ENCODE measurements at regions not wholly inside any gene's neighbourhood (a gene's known extent, or its start where the extent isn't known, plus 50 kb on each side); places are given as distances from the start of the nearest gene placed in this dataset.

DNA sequence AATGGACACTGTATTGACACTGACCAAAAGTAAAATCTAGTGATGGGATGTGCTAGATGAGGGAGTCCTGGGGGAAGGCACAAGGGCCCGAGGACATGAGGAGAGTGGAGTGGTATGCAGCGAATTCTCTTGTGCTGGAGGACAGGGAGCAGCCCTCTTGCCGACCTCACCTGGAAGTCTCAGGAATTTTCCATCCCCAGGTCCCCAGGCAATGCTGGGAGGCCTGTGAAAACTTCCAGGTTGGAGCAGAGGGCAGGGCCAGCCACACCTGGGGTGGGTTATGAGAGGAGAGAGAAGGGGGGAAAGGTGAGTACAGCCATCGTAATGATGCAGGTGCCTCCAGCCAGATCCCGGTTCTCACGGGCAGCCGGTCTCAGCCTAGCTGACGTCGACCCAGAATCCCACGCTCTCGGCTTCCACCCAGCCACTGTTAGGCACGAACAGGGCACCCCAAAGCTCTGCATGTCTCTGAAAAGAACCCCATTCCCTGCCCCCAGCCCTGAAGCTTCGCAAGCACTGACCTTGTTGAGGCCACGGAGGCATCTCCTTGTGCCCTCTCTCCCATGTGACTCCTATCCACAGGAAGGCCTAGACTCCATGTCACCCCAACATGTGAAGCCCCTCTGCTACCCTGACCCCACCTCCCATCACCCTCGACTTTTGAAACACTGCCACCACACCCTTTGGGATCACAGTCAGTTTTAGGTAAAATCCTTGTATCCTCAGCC is 239.7 kb upstream of the MYO3A start:
- FAIRE-seq (no peak), DNase-seq (ENCODE audit: insufficient read length) (no peak)

DNA sequence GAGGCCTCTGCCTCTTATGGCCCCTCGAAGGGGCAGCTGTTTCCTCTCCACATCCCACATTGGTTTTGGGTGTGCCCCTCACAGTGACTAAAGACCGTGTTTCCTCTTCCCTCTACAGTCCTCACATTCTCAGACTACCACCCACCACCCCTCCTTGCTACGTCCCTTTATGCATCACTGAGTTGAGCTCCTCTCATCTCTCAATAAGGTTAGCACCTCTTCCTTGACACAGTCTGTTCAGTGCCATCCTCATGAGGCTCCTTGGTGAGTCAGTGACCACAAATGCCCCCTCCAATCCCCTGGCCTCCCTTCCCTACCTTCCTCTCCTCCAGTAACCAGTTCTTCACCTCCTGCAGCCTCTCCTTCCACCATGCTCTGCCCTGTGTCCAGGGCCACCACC is 239.1 kb upstream of the MYO3A start:
- FAIRE-seq: no peak
- no peak for DNase-seq (ENCODE audit: insufficient read length)
- no peak for TF ChIP-seq POLR2AphosphoS5 (IDR thresholded peaks at IDR 0.05; ENCODE audit: low read depth, low read length)
- TF ChIP-seq POLR2A (IDR thresholded peaks at IDR 0.05; ENCODE audit: low read depth, low read length): no peak
- TF ChIP-seq TAF1 (IDR thresholded peaks at IDR 0.05; ENCODE audit: borderline replicate concordance, low read depth, low read length): no peak

More for the DNA sequence above, 239.7 kb upstream of the MYO3A start:
- TF ChIP-seq POLR2A (IDR thresholded peaks at IDR 0.05; ENCODE audit: low read depth, low read length) (no peak), POLR2AphosphoS5 (IDR thresholded peaks at IDR 0.05; ENCODE audit: low read depth, low read length) (no peak), TAF1 (IDR thresholded peaks at IDR 0.05; ENCODE audit: borderline replicate concordance, low read depth, low read length) (no peak)

DNA sequence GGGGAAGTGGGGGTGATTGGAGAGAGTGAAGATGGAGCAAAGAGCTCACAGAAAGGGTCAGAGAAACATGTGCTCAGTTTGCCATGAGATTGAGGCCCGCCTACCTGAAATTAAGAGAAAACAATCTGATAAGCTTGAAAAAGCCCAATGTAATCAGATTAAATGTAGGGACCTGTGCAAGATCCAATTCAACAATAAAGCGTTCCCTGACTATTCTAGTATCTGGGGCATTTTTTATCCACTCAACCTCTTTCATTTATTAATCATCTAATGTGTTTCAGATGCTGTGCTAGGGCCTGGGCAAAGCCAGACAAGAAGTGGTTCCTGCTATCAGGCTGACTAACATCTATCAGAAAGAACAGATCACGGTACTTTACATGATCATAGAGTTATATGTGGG is 238.4 kb upstream of the MYO3A start:
- no peak for DNase-seq (ENCODE audit: insufficient read length)
- no peak for FAIRE-seq
- TF ChIP-seq POLR2A (IDR thresholded peaks at IDR 0.05; ENCODE audit: low read depth, low read length) (no peak), TAF1 (IDR thresholded peaks at IDR 0.05; ENCODE audit: borderline replicate concordance, low read depth, low read length) (no peak), POLR2AphosphoS5 (IDR thresholded peaks at IDR 0.05; ENCODE audit: low read depth, low read length) (no peak)

DNA sequence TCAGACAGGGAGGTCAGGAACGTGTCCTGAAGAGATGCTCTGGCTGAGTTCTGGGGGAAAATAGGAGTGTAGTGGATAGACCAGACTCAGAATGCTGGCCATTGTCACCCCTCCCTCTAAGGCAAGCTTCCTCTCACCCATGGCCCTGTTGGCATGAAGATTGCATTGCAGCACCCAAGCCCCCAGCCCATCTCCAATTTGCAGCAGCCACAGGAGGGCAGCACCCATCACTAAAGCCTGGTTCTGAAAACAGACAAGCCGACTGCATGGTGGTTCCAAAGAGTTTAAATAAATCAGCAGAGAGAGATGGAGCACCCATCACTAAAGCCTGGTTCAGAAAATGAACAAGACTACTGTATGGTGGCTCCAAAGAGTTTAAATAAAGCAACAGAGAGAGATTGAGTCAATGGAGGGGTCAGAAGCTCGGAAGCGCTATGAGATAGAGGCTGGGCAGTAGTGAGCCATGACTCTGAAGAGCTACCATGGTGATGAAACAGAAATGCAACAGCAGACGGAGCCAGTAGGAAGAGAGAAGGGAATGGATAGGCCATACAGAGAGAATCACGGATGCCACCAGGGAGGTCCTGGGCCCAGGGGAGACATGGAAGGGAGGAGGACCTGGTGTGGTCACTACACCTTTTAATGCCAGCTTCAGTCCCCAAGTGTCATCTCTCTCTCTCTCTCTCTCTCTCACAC is 237.9 kb upstream of the MYO3A start:
- TF ChIP-seq POLR2AphosphoS5 (IDR thresholded peaks at IDR 0.05; ENCODE audit: low read depth, low read length): no peak
- TF ChIP-seq TAF1 (IDR thresholded peaks at IDR 0.05; ENCODE audit: borderline replicate concordance, low read depth, low read length): no peak
- no peak for TF ChIP-seq POLR2A (IDR thresholded peaks at IDR 0.05; ENCODE audit: low read depth, low read length)
- FAIRE-seq (no peak), DNase-seq (ENCODE audit: insufficient read length) (no peak)

DNA sequence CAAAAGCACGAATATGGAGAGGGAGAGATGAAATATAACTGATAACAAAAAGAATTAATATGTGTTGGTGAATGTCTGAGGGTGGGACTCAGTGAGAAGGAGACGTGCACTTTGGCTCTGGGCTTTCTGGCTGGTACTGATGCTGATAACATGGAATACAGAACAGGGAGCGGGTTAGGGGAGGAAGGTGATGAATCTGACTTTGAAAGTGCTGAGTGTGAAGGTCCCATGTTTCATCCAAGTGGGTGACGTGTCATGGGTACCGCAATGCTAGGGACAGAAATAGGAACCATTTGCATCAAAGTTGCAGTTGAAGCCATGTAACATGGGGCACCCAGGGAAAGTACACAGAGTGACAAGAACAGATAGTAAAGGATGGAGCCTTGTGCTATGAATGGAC is 236.6 kb upstream of the MYO3A start:
- no peak for TF ChIP-seq POLR2A (IDR thresholded peaks at IDR 0.05; ENCODE audit: low read depth, low read length)
- TF ChIP-seq POLR2AphosphoS5 (IDR thresholded peaks at IDR 0.05; ENCODE audit: low read depth, low read length): no peak
- TF ChIP-seq TAF1 (IDR thresholded peaks at IDR 0.05; ENCODE audit: borderline replicate concordance, low read depth, low read length): no peak
- FAIRE-seq (no peak), DNase-seq (ENCODE audit: insufficient read length) (no peak)

DNA sequence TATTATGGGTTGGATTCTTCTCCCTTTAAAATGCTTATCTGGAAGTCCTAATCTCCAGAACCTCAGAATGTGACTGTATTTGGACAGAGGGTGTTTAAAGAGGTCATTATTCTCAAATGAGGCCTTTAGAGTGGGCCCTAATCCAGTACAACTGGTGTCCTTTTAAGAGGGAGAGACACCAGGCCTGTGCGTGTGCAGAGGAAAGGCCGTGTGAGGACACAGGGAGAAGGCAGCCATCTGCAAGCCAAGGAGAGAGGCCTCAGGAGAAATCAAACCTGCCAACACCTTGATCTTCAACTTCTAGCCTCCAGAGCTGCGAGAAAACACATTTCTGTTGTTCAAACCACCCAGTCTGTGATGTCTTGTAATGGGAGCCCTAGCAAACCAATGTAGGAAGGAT is 235.4 kb upstream of the MYO3A start:
- DNase-seq (ENCODE audit: insufficient read length) (no peak), FAIRE-seq (no peak)
- no peak for TF ChIP-seq POLR2AphosphoS5 (IDR thresholded peaks at IDR 0.05; ENCODE audit: low read depth, low read length)
- no peak for TF ChIP-seq POLR2A (IDR thresholded peaks at IDR 0.05; ENCODE audit: low read depth, low read length)
- no peak for TF ChIP-seq TAF1 (IDR thresholded peaks at IDR 0.05; ENCODE audit: borderline replicate concordance, low read depth, low read length)

DNA sequence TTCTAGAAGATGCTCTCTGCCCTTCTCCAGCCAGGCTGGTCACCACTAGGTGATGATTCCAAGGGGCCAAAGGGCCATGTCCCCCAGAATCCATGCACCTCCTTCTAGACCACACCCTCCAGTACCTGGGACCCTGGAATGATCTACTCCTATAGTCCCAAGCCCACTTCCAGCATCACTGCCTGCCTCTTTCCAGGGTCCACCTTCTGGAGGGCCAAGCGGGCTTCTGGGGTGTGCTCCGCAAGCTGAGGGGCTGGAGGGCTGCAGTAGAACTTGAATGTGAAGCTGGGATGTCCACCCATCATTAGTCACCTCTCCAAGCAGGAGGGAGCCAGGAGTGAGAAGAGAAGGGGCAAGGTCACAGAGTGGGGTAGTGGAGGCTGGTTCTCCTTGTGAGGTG is 234.4 kb upstream of the MYO3A start:
- FAIRE-seq: no peak
- DNase-seq (ENCODE audit: insufficient read length): no peak
- TF ChIP-seq POLR2A (IDR thresholded peaks at IDR 0.05; ENCODE audit: low read depth, low read length) (no peak), POLR2AphosphoS5 (IDR thresholded peaks at IDR 0.05; ENCODE audit: low read depth, low read length) (no peak), TAF1 (IDR thresholded peaks at IDR 0.05; ENCODE audit: borderline replicate concordance, low read depth, low read length) (no peak)

DNA sequence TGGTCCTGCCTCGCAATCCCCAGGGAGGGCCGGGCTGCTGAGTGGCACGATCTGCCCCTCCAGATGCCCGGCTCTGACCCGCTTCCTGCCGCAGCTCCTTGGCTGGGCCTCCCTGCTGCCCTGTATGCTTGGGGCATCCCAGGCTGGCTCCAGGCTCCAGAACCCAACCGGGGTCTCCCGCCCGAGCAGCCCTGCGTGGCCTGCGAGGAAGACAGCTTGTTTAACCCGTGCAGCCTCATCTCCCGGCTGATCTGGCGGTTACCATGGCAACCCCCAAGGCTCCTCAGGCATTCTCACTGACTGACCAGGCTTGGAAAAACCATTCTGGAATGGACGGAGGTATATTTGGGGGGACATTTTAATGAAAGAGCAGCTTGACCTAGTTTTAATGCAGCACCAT is 232.4 kb upstream of the MYO3A start:
- no peak for TF ChIP-seq POLR2AphosphoS5 (IDR thresholded peaks at IDR 0.05; ENCODE audit: low read depth, low read length)
- no peak for TF ChIP-seq TAF1 (IDR thresholded peaks at IDR 0.05; ENCODE audit: borderline replicate concordance, low read depth, low read length)
- TF ChIP-seq POLR2A (IDR thresholded peaks at IDR 0.05; ENCODE audit: low read depth, low read length): no peak
- FAIRE-seq (no peak), DNase-seq (ENCODE audit: insufficient read length) (no peak)

DNA sequence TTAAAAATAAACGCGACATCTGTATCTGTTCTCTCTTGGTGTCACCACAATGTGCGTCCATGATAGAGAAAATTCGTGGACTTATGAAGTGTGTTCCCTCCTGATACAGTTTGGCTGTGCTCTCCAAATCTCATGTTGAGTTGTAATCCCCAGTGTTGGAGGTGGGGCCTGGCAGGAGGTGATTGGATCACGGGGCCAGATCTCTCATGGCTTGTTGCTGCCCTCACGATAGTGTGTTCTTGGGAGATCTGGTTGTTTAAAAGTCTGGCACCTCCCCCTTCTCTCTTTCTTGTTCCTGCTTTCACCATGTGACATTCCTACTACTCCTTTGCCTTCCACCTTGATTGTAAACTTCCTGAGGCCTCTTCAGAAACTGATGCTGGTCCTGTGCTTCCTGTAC is 229.4 kb upstream of the MYO3A start:
- no peak for TF ChIP-seq POLR2A (IDR thresholded peaks at IDR 0.05; ENCODE audit: low read depth, low read length)
- TF ChIP-seq TAF1 (IDR thresholded peaks at IDR 0.05; ENCODE audit: borderline replicate concordance, low read depth, low read length): no peak
- no peak for TF ChIP-seq POLR2AphosphoS5 (IDR thresholded peaks at IDR 0.05; ENCODE audit: low read depth, low read length)
- no peak for DNase-seq (ENCODE audit: insufficient read length)
- no peak for FAIRE-seq

DNA sequence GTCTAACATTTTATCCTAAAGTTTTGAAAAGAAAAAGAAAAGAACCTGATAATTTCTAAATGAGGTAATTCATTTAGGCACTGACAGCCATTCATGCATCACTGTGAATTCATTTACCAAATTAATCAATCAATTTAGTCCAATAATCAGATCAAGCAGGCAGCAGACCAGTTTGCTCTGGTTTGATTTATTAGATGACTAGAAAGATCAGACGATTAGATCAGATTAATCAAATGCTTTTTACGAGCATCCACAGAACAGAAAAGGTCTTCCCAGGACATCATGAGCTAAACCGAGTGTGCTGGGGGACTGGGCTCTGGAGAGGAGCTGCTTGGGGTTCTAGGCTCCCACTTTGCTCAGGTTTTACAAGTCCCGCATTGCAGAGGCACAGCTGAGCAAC is 226.5 kb upstream of the MYO3A start:
- TF ChIP-seq POLR2A (IDR thresholded peaks at IDR 0.05; ENCODE audit: low read depth, low read length) (no peak), POLR2AphosphoS5 (IDR thresholded peaks at IDR 0.05; ENCODE audit: low read depth, low read length) (no peak), TAF1 (IDR thresholded peaks at IDR 0.05; ENCODE audit: borderline replicate concordance, low read depth, low read length) (no peak)
- DNase-seq (ENCODE audit: insufficient read length) (no peak), FAIRE-seq (no peak)

DNA sequence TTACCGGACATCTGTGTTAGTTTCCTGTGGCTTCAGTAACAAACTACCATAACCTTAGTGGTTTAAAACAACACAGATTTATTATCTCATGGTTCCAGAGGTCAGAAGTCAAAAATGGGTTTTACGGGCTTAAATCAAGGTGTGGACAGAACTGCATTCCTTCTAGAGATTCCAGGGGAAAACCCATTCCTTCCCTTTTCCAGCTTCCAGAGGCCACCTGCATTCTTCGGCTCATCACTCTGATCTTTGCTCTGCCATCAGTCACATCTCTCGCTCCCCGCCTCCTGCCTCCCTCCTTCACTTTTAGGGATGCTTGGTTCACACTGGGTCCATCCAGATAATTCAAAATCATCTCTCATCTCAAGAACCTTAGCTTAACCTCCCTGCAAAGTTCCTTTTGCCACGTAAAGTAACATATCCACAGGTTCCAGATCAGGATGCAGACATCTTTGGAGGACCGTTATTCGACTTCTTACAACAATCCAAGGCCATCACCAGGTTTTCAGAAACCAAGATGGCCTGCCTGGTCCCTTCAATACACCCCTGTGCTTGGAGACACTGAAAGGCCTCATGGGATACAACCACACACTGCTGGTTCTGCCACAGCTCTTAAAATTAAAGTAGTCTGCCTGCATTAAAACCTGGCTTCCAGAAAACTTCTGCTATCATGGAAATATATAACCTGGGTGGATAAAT is 225.9 kb upstream of the MYO3A start:
- no peak for DNase-seq (ENCODE audit: insufficient read length)
- FAIRE-seq: no peak
- TF ChIP-seq TAF1 (IDR thresholded peaks at IDR 0.05; ENCODE audit: borderline replicate concordance, low read depth, low read length): no peak
- no peak for TF ChIP-seq POLR2A (IDR thresholded peaks at IDR 0.05; ENCODE audit: low read depth, low read length)
- no peak for TF ChIP-seq POLR2AphosphoS5 (IDR thresholded peaks at IDR 0.05; ENCODE audit: low read depth, low read length)
